Fibroblast of lung (primary cell): ENCODE measurements at regions not wholly inside any gene's neighbourhood (a gene's known extent, or its start where the extent isn't known, plus 50 kb on each side); places are given as distances from the start of the nearest gene placed in this dataset.

Experiments used
- DNase-seq, 2 donors: peaks; one replicate each; pipeline versions ENCODE4 v3.0.0 to v3.0.0-alpha.2; 2010; ENCODE audit warnings: low read depth in 2 of 2
- H2AFZ ChIP-seq: 2 replicates; pipeline ENCODE4 v1.5.1; 2012; ENCODE audit warnings: low read length, control low read depth, inconsistent platforms
- H3K27ac ChIP-seq: 2 replicates; pipeline ENCODE4 v1.5.1; 2011; ENCODE audit warnings: low read length, control low read depth; ENCODE audit not compliant: insufficient read depth
- H3K27me3 ChIP-seq: 2 replicates; pipeline ENCODE4 v1.5.1; 2011; ENCODE audit warnings: mild to moderate bottlenecking, low read length; ENCODE audit not compliant: control insufficient read depth, insufficient read depth
- H3K36me3 ChIP-seq: 2 replicates; pipeline ENCODE4 v1.5.1; 2011; ENCODE audit warnings: low read length; ENCODE audit not compliant: control insufficient read depth, insufficient read depth
- H3K4me1 ChIP-seq: 2 replicates; pipeline ENCODE4 v1.5.1; 2011; ENCODE audit warnings: low read length; ENCODE audit not compliant: control insufficient read depth, insufficient read depth; ENCODE audit errors: extremely low read depth
- H3K4me2 ChIP-seq: 2 replicates; pipeline ENCODE4 v1.5.1; 2011; ENCODE audit warnings: low read length, control low read depth; ENCODE audit not compliant: insufficient read depth; ENCODE audit errors: extremely low read depth
- H3K4me3 ChIP-seq, 4 experiments: fragments of 200-600 bp in 1 of 4; sonication (generic) in 1 of 4; replicated peaks in 1 of 4; 2 replicates each; pipeline ENCODE4 v1.5.1; 2011 to 2016; ENCODE audit warnings: low read length in 4 of 4, low read depth in 3 of 4, mild to moderate bottlenecking in 3 of 4, control low read depth in 2 of 4, inconsistent platforms in 1 of 4, mixed read lengths in 1 of 4; ENCODE audit not compliant: insufficient read depth in 1 of 4; ENCODE audit errors: control extremely low read depth in 1 of 4
- H3K79me2 ChIP-seq: 2 replicates; pipeline ENCODE4 v1.5.1; 2012; ENCODE audit warnings: mild to moderate bottlenecking, low read length, inconsistent platforms; ENCODE audit not compliant: control insufficient read depth, insufficient read depth
- H3K9ac ChIP-seq: 2 replicates; pipeline ENCODE4 v1.5.1; 2011; ENCODE audit warnings: mild to moderate bottlenecking, low read length, control low read depth; ENCODE audit not compliant: insufficient read depth
- H3K9me3 ChIP-seq: 2 replicates; pipeline ENCODE4 v1.5.1; 2012; ENCODE audit warnings: low read depth, low read length; ENCODE audit not compliant: control insufficient read depth, insufficient read depth
- H4K20me1 ChIP-seq: 2 replicates; pipeline ENCODE4 v1.5.1; 2011; ENCODE audit warnings: low read length; ENCODE audit not compliant: control insufficient read depth, insufficient read depth; ENCODE audit errors: extremely low read depth
- CTCF ChIP-seq, 2 donors: IDR thresholded peaks in 1 of 2; conservative IDR thresholded peaks in 1 of 2; 1 replicate in 1 of 2; 2 replicates in 1 of 2; pipeline ENCODE4 v1.5.1; 2011 to 2012; ENCODE audit warnings: low read length in 2 of 2, control low read depth in 1 of 2, inconsistent platforms in 1 of 2, low read depth in 1 of 2, mild to moderate bottlenecking in 1 of 2
- EZH2 ChIP-seq: IDR thresholded peaks from 2 replicates; pipeline ENCODE4 v1.5.1; 2012; ENCODE audit warnings: low read length, control low read depth, mild to moderate bottlenecking; ENCODE audit errors: missing control alignments

DNA sequence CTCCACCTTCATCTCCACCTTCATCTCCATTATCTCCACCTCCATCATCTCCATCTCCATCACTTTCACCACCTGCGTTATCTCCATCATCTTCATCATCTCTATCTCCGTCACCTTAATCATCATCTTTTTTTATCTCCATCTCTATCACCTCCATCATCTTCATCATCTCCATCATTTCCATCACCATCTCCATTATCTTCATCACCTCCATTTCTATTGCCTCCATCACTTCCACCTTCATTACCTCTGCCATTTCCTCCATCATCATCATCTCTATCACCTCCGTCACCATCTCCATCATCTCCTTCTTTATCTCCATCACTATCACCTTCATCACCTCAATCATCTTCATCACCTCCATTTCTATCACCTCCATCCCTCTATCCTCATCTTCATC is 573.5 kb downstream of the TBC1D22A start:
- H3K27ac ChIP-seq = no peak overlapping the region

GRCh38 chr22:47335460-47335859 is 573.0 kb downstream of the TBC1D22A start:
- Histone ChIP-seq H3K9me3 (no peaks in the 10 kb centered on the region), H4K20me1 (no peaks in the 10 kb centered on the region), H3K27ac (no peak overlapping the region), H3K4me2 (no peak overlapping the region), H3K79me2 (no peaks in the 10 kb centered on the region), H3K36me3 (no peaks in the 10 kb centered on the region), H3K27me3 (no peaks in the 10 kb centered on the region), H3K4me3 (no peak overlapping the region), H3K9ac (no peak overlapping the region), H2AFZ (no peak overlapping the region), H3K4me1 (no peaks in the 10 kb centered on the region)
- TF ChIP-seq EZH2 (no peak), CTCF (conservative IDR thresholded peaks at IDR 0.05 in 1 of 2, IDR thresholded peaks at IDR 0.05 in 1 of 2; ENCODE audit: low read depth in 1 of 2, low read length in 2 of 2) (no peak)
- DNase-seq = no peak

More for the DNA sequence above, 573.5 kb downstream of the TBC1D22A start:
- no peaks in the 10 kb centered on the region for H4K20me1 ChIP-seq
- no peak overlapping the region for H2AFZ ChIP-seq
- H3K27me3 ChIP-seq = no peaks in the 10 kb centered on the region
- H3K4me3 ChIP-seq = no peak overlapping the region
- TF ChIP-seq CTCF (conservative IDR thresholded peaks at IDR 0.05 in 1 of 2, IDR thresholded peaks at IDR 0.05 in 1 of 2; ENCODE audit: low read depth in 1 of 2, low read length in 2 of 2) (no peak), EZH2 (no peak)
- no peak for DNase-seq
- H3K36me3 ChIP-seq = no peaks in the 10 kb centered on the region
- no peak overlapping the region for H3K4me2 ChIP-seq
- H3K79me2 ChIP-seq = no peaks in the 10 kb centered on the region
- H3K9me3 ChIP-seq = no peaks in the 10 kb centered on the region
- no peak overlapping the region for H3K9ac ChIP-seq
- no peaks in the 10 kb centered on the region for H3K4me1 ChIP-seq

GRCh38 chr22:47334601-47335000 is 572.2 kb downstream of the TBC1D22A start:
- Histone ChIP-seq H3K4me2 (no peak overlapping the region), H3K9me3 (no peaks in the 10 kb centered on the region), H3K36me3 (no peaks in the 10 kb centered on the region), H3K4me1 (peaks cover 2% of the 10 kb centered on the region), H3K27ac (no peak overlapping the region), H3K9ac (no peak overlapping the region), H4K20me1 (no peaks in the 10 kb centered on the region), H2AFZ (no peak overlapping the region), H3K27me3 (no peaks in the 10 kb centered on the region), H3K4me3 (no peak overlapping the region), H3K79me2 (no peaks in the 10 kb centered on the region)
- TF ChIP-seq EZH2 (no peak), CTCF (conservative IDR thresholded peaks at IDR 0.05 in 1 of 2, IDR thresholded peaks at IDR 0.05 in 1 of 2; ENCODE audit: low read depth in 1 of 2, low read length in 2 of 2) (no peak)
- no peak for DNase-seq
